ENCODE measurements at regions not wholly inside any gene's neighbourhood (a gene's known extent, or its start where the extent isn't known, plus 50 kb on each side); places are given as distances from the start of the nearest gene placed in this dataset.

GRCh38 chr4:133014473-133015135 lies 134.5 kb upstream of the PCDH10 start:
- DNase-seq (ENCODE audit: low read depth), result no peak

GRCh38 chr4:133045288-133045687 lies 103.8 kb upstream of the PCDH10 start:
- DNase-seq (ENCODE audit: low read depth), result no peak

DNA sequence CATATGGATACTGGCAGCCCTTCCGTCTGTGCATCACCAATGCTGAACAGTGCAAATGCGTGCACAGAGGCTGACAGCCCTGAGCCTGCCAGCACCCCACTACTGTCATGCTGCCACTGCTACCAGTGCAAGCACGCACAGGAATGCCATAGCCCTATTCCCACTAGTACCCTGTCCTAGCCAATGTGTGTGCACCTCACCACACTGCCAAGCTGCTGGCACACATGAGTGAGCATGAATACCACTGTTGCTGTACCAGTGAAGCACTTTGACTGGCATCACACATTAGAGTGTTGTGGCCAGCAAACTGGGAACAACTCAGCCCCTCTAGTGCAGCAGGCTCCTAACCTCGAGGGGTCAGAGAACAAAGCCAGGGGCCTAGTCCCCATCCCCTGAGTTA lies 102.9 kb upstream of the PCDH10 start:
- no peak for DNase-seq (ENCODE audit: low read depth)

GRCh38 chr4:133058701-133059100 lies 90.4 kb upstream of the PCDH10 start:
- DNase-seq (ENCODE audit: low read depth), result no peak

DNA sequence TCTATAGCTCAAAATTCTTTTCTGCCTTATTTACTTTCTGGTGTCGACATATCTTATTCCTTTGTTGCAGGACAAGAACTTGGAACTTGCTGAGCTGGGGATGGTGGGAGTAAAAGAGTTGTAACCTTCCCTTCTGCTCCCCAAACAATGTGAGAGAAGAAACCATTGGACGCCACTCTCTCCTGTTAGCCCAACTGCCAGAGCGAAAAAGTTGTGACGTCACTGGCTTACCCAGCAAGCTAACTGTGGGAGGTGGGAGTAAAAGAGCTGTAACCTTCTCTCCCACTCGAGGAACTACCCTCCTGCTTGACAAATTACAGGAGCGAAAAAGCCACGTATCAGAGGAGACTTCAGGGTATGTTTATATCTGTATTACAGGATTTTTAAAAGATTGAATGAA lies 90.0 kb upstream of the PCDH10 start:
- no peak for DNase-seq (ENCODE audit: low read depth)

DNA sequence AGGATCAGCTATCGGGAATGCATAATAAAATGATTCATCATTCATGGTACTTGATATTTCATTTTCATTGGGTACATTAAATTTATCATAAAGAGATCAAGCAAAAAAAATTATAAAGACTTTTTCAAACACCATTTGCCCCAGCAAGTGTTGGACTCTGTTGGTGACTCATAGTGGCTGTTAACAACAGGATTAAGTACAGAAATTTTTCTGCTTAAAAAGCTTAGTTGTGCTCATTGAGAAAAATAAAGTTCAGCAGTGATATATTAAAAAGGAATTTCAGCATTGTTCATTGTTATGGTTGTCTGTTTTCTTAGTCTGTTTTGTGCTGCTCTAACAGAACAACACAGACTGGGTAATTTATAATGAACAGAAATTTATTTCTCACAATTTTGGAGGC lies 86.2 kb upstream of the PCDH10 start:
- no peak for DNase-seq (ENCODE audit: low read depth)

- DNase-seq (ENCODE audit: low read depth), result no peak
Measured at GRCh38 chr4:133068083-133068482, 81.0 kb upstream of the PCDH10 start.

DNA sequence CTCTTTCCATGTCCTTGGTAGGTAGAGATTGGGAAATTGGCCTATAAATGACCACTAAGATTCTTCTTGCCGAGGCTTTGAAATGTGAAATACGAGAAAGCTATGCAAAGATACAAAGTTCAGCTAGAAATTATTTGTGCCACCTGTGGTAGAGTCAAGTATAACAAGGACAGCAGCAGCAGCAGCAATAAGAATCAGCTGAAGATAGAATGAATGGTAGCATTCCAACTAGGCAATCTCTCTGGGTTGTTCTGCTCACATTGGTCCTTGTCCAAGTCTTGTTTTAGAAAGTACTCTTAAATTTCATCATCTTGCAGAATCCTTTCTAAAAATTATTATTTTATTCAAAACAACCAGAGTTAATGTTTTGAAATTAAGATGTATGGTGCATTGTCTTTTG lies 67.8 kb upstream of the PCDH10 start:
- DNase-seq (ENCODE audit: low read depth), result no peak

DNA sequence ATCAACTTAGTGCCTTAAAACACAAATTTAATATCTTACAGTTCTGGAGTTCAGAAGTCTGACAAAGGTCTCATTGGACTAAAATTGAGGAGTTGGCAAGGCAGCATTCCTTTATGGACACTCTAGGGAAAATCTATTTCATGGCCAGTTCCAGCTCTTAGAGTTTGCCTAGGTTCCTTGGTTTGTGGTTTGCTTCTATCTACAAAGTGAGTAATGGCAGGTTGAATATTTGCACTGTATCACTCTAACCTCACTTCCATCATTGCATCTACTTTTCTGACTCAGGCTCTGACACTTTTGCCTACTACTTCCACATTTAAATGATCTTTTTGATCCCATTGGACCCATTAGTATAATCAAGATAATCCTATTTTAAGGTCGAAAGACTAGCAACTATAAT lies 64.7 kb upstream of the PCDH10 start:
- DNase-seq (ENCODE audit: low read depth), result no peak

GRCh38 chr4:133095591-133095990 lies 53.5 kb upstream of the PCDH10 start:
- DNase-seq (ENCODE audit: low read depth), result no peak

DNA sequence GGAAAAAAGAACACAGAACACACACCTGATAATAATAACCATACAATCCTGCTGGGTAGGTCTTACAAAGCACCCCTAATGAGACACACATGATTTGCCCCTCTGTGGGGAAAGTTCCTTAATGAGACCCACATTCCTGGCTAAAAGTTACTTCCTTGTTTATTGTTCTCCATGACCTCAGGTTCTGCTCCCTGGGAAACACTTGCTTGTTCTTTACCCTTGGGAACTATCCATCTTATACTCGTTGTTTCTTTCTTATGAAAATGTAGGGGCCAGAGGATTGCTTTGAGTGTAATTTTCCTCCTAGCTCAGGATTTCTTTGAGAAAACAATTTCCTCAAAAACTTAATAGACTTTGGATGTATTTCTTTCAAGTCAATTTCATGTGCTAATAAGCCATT lies 52.1 kb upstream of the PCDH10 start:
- no peak for DNase-seq (ENCODE audit: low read depth)

All from RPMI7951 (cell line).